DMS 273 (cell line): ENCODE measurements at regions not wholly inside any gene's neighbourhood (a gene's known extent, or its start where the extent isn't known, plus 50 kb on each side); places are given as distances from the start of the nearest gene placed in this dataset.

Source experiments
- DNase-seq: peaks from one replicate; lab custom pipeline; 2025; ENCODE audit not compliant: unreplicated experiment; lab: John Stamatoyannopoulos, UW

DNA sequence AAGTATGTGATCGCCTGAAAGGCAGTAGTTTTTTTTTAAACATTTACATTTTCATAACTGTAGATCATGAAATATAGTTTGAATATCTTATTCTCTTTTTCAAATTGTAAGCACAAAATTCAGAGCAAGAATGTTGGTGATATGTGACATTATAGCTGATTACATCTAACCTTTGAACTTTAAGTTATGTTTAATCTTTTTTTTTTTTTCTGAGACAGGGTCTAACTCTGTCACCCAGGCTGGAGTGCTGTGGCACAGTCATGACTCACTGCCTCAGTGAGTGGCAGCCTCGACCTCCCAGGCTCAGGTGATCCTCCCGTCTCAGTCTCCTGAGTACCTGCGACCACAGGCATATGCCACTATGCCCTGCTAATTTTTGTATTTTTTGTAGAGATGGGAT lies 278.7 kb upstream of the NEBL start:
- DNase-seq: no peak

DNA sequence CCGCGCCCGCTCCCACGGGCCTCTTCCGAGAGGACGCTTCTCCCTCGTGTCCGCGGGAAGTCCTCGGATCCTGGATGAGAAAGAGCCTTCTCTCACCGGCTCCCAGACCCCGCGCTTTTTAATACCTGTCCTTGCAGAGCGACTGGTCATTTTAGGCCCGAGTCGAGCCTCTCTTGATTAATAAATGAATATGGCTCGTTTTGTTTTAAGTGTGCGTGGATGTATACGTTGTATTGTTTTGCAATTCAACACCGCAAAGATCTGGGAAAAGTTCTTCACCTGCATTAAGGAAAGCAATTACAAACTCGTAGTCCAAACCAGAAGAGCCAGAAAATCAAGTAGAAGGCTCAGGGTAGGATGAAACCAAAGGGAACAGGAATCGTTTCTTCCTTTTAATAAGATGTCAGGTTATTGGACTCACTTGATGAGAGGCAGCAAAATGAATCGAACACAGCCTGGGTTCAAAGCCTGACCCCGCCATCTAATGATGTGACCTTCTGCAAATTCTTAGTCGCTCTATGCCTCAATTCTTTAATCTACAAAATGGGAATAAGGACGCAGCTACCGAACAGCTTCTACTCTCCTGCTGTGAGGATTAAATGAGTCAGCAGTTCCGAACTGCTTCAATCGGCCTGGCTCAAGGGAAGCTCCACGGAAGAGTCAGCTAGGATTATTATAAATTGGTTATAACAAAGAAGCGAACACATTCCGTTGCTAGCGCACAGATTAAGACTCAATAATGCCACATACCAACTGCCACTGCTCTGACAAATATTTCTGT lies 277.8 kb upstream of the NEBL start:
- DNase-seq: no peak

DNA sequence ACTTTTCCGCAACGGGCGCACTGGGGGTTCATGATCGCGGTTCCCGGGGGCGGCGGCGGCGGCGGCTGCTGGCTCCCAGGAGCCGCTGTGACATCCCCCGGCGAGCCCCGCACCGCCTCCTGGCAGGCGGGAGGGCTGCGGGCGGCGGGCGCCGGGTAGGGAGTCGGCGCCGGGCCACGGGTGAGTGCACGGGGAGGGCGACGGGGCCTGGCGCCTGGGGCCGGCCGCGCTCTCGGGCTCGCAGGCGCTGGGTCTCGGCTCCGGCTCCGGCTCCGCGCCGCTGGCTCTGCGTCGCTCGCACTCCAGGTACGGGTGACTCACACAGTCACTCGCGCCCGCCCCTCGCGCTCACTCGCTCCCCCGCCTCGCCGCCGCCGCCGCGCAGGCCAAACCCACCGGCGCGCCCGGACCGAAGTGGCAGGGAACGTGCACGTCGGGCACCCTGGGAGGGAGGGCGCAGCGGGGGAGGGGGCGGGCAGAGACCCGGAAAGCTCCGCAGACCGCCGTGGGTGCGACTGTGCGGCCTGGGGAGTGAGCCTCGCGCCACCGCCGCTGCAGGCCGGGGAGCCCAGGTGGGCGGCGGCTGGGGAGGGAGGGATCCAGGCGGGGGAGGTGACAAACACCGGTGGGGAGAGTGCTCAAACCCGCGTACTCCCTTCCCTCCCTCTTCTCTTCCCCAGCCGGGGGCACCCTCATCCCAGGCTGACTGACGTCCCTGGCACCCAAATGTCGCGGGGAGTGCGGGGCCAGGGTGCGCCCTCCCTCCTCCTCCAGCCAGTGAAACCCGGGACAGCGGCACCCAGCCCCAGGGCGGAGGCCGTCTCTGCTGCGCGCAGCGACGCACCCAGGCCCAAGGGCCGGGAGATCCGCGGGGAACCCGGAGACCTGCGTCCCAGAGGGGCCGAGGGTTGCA lies 276.9 kb upstream of the NEBL start:
- DNase-seq: peak; percentile 41

DNA sequence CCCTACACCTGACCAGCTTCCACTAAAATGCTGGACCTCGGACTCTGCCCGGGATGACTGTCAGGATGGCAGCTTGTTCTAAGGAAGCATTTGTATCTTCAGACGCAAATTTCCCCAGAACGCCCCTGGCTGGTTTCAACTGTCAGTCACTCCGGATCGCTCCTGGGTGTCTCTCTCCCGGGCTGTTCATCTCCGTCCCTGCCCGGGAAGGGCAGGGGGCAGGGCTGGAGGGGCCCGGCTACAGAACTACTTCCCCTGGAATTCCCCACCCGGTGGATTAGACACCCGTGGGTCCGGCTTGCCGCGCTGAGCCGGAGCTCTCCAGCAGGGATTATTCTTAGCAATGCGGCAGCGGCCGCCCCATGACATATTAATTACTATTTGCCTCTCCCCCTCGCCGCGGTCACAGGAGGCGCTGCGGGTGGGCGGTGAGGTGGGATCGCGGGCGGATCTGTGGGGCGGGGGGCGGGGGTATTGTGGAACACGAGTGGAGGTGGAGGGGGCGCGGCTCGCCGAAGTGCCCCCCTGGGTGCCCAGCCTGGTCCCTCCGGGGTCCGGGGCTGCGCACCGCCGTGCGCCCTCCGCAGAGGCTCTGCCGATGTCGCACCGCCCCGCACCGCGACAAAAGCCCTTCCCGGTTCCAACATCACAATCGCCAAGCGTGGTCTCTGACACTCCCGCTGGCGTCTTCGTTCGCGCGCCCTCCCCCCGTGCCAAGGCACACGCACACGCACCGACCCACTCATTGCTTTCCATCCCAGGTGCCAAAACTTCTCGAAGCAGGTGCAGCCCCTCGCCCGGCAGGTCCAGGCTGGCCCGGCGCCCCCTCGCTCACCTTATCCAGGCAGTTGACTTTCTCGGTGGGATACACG lies 276.1 kb upstream of the NEBL start:
- DNase-seq: peak; percentile 20

DNA sequence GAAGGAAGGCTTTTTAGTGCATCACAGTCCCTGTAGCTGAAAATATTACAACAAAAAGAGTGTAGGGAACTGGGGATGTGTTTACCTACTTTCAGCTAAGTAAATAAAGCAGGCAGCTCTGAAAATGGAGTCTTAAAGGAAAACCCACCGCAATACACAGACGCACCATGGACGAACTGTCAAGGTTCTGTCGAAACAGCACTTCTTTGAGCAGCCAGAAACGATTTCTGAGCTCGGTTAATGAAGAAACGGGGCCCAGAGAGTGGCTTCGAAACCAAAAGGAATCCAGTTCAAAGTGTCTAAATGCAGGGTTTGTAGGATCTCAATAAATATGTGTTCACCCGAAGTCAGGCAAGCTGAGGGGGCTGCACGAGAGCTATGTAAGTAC lies 275.4 kb upstream of the NEBL start:
- peak; percentile 20 for DNase-seq

DNA sequence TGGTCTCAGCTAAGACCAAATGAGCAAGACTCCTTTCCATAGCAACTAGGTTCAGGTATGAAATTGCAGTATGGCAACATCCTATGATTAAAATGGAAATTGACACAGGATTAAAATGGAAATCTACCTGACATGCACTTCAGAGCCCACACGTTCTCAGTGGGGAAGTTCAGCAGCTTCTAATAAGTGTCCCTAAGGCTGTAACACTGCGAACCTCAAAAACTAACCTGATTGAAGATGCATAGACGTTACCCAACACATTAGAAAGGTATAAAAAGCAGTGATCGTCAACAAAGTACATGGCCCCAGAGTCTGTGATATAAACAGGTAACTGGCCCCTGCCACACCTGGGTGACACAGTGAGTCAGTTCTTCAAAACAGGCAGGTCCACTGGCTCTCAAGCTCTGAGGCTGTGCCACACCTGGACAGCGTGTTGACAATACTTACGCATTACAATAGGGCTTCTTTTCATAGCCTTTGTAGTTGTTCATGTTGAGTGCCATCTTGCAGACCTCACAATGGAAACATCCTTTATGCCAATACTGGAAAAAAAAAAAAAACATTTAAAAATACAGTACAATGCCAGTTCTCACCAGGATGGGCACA lies 274.9 kb upstream of the NEBL start:
- no peak for DNase-seq

DNA sequence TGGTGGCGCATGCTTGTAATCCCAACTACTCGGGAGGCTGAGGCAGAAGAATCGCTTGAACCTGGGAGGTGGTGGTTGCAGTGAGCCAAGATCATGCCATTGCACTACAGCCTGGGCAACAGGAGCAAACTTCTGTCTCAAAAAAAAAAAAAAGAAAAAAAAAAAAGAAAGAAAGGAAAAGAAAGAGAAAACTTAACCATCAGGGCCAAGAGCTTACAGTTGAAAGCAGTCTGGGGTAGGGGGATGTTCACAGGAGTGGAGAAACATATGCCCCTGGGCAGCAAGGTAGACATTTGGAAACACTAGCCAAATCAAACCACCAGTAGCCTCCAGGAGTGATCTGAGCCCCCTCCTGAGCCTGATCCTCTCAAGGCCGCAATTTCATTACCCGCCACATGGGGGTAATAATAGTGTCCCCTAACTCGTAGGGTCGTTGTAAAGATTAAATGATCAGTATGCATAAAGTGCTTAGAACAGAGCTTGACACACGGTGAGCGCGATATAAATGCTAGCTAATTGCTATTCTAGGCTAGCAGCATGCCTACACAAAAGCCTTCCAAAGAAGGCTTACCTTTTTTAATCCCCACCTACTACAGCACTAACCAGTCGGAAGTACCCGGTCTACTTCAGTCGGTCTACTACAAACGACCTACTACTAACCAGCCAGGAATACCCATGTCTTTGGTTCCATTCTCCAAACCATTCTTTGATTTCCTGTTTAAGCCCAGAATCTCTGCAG lies 274.3 kb upstream of the NEBL start:
- DNase-seq: peak; percentile 20

DNA sequence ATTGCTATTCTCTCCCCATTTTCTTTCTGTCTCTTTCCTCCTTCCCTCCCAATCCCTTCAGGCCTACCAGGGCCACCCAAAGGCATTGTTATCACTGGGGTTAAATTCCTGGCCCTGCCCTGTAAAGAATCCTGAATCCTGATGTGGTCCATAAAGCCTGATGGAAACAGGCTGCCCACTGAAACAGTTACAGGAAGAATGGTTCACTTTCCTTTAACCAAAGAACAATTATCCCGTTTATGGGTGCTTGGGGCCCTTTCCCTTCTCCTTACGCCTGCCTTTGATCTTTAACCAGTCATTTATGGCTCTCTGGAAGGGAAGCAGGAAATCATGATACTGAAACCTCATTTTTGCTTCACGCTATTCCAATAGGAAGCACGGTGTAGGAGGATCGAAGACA lies 273.1 kb upstream of the NEBL start:
- DNase-seq: no peak

DNA sequence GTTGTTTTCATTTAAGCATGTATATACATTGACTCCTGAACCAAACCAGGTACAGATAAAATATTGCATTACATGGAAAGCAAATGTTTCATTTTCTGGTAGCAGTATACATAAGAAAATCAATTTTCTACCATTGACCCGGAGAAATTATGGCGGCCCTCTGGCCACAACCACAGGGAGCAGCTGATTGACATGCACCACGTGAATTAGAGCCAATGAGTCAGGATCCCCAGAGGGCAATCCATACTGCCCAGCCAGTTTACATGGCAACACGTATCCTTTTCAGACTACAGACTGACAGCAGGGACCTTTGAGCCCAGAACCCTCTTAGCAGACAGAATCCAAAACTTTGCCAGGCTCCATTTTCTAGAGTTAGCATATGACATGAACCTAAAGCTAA lies 272.2 kb upstream of the NEBL start:
- DNase-seq: no peak

DNA sequence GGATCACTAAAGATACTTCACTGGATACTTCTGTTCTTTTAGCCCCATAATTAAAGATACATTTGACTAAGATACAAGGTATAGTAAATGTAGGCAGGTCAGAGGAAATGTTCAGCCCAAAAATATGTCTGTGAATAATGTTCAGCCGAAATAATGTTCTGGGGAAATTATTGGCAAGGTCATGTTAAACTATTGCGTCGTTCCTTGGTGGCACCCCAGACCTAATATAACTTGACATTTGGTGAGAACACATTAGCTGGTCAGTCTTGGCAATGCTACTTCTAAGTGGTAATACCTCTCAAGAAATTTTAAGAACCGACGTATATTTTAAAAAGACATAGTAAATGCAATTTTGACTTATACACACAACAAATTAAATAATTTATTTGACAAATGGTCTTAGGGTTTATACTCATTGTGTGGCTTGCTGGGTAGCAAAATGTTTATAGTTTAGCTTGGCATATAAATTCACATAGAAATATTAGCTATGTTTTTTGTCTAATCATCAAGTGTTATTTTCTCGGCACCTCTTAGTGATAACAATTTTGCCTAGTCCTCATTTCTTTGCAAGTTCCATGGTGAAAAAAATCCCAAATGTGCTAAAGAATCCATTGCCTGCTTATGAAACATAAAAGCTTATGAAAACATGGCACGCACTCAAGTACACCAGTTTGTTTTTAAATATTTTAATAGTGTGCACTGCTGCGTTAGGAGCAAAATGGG lies 270.3 kb upstream of the NEBL start:
- DNase-seq: no peak

DNA sequence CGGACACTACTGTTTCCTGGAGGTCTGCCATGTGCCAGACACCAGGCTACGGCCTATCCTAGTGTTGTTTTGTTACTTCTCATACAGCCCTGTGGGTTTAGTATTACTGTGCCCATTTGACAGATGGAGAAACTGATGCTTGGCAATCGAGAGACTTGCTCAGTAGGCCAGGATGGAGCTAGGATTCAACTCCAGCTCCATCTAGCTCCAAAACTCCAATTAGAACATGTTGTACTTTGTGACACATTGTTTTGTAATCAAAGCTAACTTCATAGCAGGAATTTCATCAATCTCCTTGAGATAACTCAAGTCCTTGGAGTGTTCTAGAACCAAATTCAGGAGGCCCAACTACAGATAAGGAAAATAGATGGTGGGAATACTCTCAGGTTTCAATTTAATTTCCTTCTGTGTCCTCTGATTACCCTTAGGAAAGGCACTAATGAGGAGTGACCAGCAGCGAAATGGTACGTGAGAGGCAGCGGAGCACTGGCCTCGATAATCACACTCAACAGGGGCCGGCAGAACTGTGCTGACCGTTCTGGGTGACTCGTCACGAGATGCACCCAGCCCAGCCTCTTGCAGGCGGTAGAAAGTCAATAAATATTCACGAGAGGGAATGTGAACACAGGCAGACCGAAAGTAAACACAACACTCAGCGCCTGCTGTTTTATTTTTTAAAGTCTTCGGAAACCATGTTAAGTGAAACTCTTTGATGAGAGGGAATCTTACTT lies 269.6 kb upstream of the NEBL start:
- DNase-seq: no peak

DNA sequence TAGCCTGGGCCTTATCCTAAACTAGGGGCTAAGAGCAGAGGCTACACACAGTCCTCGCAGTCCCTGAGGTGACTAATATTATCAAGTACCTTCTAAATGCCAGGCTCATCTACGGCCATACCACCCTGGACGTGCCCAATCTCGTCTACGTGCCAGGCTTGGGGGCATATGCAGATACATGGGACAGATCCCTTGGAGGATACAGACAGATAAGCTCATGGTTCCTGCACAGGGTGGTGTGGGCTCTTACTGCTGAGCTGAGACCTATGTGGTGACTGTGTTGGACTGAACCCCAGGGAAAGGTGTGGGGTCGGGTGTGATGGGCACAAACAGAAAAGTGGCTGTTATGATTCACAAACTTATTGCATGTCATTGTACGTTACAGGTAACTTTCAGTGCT lies 268.4 kb upstream of the NEBL start:
- DNase-seq: no peak

DNA sequence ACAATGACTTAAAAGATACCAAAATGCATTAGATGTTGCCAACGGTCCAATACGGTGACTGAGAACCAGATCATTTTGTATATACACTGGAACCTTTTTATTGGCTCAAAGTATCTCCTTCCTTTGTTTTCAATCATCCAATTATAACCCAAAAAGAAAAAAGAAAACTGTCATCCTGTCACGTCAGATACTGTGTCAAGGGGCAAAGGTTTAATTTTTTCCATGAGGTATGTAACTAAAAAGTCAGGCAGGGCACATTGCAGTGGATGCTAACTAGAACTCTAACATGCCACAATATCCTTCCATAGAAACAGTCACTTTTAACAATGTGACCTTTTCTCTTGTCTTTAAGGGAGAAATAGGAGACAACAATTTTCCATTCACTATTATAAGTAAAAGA lies 267.6 kb upstream of the NEBL start:
- no peak for DNase-seq

DNA sequence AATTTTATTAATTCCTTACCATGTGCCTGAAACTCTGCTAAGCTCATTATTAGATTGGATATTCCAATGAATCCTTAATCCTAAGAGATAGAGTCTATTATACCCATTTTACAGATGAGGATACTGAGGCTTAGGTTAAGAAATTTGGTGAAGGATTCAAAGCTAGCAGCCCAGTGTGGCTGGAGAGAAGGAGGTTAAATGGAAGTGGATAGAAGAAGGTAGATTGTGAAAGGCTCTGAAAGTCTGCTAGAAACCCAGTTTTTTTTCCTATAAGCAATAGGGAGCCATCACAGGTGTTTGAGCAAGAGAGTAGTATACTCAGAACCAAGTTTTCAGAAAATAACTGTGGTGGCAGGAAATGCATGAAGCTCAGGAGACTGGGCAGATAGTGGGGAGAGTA lies 265.8 kb upstream of the NEBL start:
- no peak for DNase-seq

DNA sequence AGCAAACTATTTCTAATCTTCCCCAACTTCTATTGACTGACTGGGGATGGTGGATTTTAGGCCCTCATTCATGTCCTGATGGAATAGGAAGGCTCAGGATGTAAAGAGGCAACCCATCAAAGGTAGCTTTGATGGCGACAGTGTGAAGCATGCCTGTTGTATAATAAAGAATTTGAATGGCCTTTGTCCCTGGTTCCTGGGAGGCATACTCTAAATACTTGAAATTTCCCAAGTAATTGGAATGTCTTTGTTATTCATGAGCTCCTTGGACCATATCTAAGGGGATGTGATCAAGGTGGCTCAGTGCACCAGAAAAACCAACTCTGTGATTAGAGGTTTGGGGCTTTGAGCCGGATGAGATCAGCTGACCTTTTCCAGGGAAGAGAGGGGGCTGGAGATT lies 264.5 kb upstream of the NEBL start:
- no peak for DNase-seq

DNA sequence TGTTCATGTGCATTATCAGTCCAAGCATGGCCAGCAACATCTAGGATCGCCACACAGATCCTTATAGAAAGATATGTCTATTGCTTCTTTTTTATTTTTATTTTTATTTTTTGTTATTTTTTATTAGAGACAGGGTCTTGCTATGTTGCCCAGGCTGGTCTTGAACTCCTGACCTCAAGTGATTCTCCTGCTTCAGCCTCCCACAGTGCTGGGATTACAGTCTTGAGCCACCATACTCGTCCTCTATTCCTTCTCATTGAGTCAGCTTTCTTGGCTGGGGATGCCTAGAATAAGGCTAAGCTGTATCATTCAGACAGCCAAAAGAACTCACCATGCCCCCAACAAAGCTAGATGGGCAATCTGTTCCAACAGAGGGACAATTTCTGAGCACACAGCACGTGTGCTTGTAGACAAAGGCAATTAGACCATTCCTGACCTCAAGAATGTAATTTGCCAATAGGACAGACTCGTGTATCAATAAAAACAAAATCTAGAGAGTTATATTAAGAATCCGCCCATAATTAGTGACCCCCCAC lies 264.0 kb upstream of the NEBL start:
- DNase-seq: no peak

DNA sequence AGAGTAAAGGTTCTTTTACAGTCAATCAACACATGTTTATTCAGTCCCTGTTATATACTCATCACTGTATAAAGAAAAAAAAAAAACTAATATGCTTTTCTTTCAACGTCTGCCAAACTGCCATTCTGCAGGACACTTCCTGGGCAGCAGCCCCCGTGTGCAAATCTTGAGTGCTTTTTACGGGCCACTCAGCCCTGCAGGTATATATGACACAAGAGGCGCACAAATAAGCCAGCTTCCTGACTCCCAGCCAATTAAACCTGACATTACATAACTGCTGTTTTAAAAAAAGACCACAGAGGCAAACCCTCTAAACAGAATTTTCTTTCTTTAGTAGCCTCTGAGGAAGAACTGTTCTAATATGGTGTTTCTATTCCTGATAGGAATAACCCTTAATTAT lies 263.0 kb upstream of the NEBL start:
- DNase-seq: no peak

DNA sequence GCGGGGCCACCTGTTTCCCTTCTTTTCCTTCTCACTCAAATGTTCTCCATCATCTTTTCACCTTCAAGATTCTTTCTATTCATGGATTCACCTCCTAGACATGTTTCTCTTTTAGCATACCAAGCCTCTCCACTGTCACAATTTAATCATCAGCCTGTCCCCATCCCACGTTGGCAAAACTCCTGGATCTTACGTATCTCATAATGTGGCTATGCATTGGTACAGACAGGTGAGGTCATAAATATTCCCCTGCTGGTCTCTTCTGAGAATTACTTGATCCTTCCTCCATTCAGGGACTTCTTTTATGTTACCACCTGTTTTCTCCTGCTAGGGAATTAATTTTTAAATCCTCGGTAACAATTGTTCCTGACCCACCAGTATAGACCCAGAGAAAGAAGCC lies 262.6 kb upstream of the NEBL start:
- DNase-seq: no peak

DNA sequence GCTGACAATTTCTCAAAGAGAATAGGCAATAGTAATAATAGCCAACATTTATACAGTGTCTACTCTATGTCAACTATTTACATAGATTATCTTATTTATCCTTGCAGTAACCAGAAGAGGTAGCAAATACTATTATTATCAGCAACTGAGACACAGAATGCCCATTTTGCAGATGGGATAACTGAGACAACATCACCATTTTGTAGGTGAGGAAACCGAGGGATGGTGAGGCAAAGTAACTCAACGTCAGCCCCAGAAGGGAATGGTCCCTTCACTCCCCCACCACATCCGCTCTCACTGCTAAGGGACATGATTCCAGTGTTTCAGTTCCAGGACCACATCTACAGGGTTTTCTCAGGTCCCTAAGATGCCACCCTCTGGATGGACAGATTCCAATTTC lies 261.2 kb upstream of the NEBL start:
- DNase-seq: no peak
